Activated CD4-positive, alpha-beta memory T cell treated with anti-CD3 and anti-CD28 coated beads, Interleukin-2, amount 10 ng/mL, durations not matched to agents 7 days and 5 days (primary cell): ENCODE measurements at regions not wholly inside any gene's neighbourhood (a gene's known extent, or its start where the extent isn't known, plus 50 kb on each side); places are given as distances from the start of the nearest gene placed in this dataset.
"Not testable (repeated sequence)": the region's sequence is repeated elsewhere in the genome, so short reads cannot be mapped to it uniquely, and the experiment has no call there.

Experiments
- CTCF ChIA-PET: fragments of 350-600 bp; sonication (Branson Sonifier 250); formaldehyde crosslinking; loops from one replicate; lab custom pipeline; 2021; ENCODE audit warnings: antibody characterized with exemption, inconsistent platforms; lab: Charles Lee
- POLR2A ChIA-PET: fragments of 350-600 bp; sonication (Branson Sonifier 250); formaldehyde crosslinking; loops from one replicate; lab custom pipeline; 2021; ENCODE audit warnings: antibody characterized with exemption; lab: Charles Lee
- DNase-seq: peaks from one replicate; pipeline ENCODE4 v3.0.0-alpha.2; 2020
- H3K27ac Mint-ChIP-seq: one replicate; pipeline ENCODE4 v1.8.0; 2021; ENCODE audit warnings: mild to moderate bottlenecking, mixed read lengths
- H3K27me3 Mint-ChIP-seq: one replicate; pipeline ENCODE4 v1.8.0; 2021; ENCODE audit warnings: mixed read lengths
- H3K36me3 Mint-ChIP-seq: one replicate; pipeline ENCODE4 v1.8.0; 2021; ENCODE audit warnings: low read depth, mixed read lengths
- H3K4me1 Mint-ChIP-seq: one replicate; pipeline ENCODE4 v1.8.0; 2021; ENCODE audit warnings: mixed read lengths
- H3K4me3 Mint-ChIP-seq: one replicate; pipeline ENCODE4 v1.8.0; 2021; ENCODE audit warnings: mild to moderate bottlenecking, mixed read lengths
- H3K9me3 Mint-ChIP-seq: one replicate; pipeline ENCODE4 v1.8.0; 2021; ENCODE audit warnings: mixed read lengths

- DNase-seq, result no peak
- CTCF ChIA-PET, result no interaction called here
- H3K9me3 Mint-ChIP-seq, result peaks cover 4% of the 10 kb centered on the region
- no peaks in the 10 kb centered on the region for H3K36me3 Mint-ChIP-seq
- H3K27me3 Mint-ChIP-seq, result no peaks in the 10 kb centered on the region
- no peak overlapping the region for H3K27ac Mint-ChIP-seq
- POLR2A ChIA-PET, result no interaction called here
- H3K4me3 Mint-ChIP-seq, result no peak overlapping the region
- no peaks in the 10 kb centered on the region for H3K4me1 Mint-ChIP-seq
Observed at GRCh38 chr5:104347119-104347708, 784.6 kb upstream of the NUDT12 start.

- Mint-ChIP-seq H3K27ac (no peak overlapping the region), H3K4me1 (no peaks in the 10 kb centered on the region), H3K4me3 (no peak overlapping the region), H3K27me3 (no peaks in the 10 kb centered on the region), H3K9me3 (peaks cover 4% of the 10 kb centered on the region), H3K36me3 (no peaks in the 10 kb centered on the region)
- no peak for DNase-seq
- ChIA-PET POLR2A (no interaction called here), CTCF (no interaction called here)
Observed at GRCh38 chr5:104345222-104346016, 782.8 kb upstream of the NUDT12 start.

- POLR2A ChIA-PET, result no interaction called here
- H3K36me3 Mint-ChIP-seq, result no peaks in the 10 kb centered on the region
- no peaks in the 10 kb centered on the region for H3K27me3 Mint-ChIP-seq
- H3K4me3 Mint-ChIP-seq, result no peak overlapping the region
- H3K4me1 Mint-ChIP-seq, result no peaks in the 10 kb centered on the region
- peaks cover 4% of the 10 kb centered on the region for H3K9me3 Mint-ChIP-seq
- CTCF ChIA-PET, result no interaction called here
- DNase-seq, result no peak
- no peak overlapping the region for H3K27ac Mint-ChIP-seq
Observed at GRCh38 chr5:104344809-104345208, 782.2 kb upstream of the NUDT12 start.

- no peak overlapping the region for H3K4me3 Mint-ChIP-seq
- H3K27ac Mint-ChIP-seq, result no peak overlapping the region
- no peaks in the 10 kb centered on the region for H3K36me3 Mint-ChIP-seq
- DNase-seq, result no peak
- POLR2A ChIA-PET, result no interaction called here
- H3K4me1 Mint-ChIP-seq, result no peaks in the 10 kb centered on the region
- H3K9me3 Mint-ChIP-seq, result peaks cover 12% of the 10 kb centered on the region
- CTCF ChIA-PET, result no interaction called here
- H3K27me3 Mint-ChIP-seq, result no peaks in the 10 kb centered on the region
Observed at GRCh38 chr5:104327801-104328200, 765.2 kb upstream of the NUDT12 start.

GRCh38 chr5:104326966-104327365 is 764.4 kb upstream of the NUDT12 start:
- Mint-ChIP-seq H3K27ac (no peak overlapping the region), H3K4me3 (no peak overlapping the region), H3K4me1 (no peaks in the 10 kb centered on the region), H3K27me3 (no peaks in the 10 kb centered on the region), H3K9me3 (peaks cover 10% of the 10 kb centered on the region), H3K36me3 (no peaks in the 10 kb centered on the region)
- ChIA-PET POLR2A (no interaction called here), CTCF (no interaction called here)
- DNase-seq, result no peak

GRCh38 chr5:104325356-104325755 is 762.8 kb upstream of the NUDT12 start:
- H3K36me3 Mint-ChIP-seq, result no peaks in the 10 kb centered on the region
- DNase-seq, result no peak
- H3K9me3 Mint-ChIP-seq, result peaks cover 5% of the 10 kb centered on the region
- ChIA-PET POLR2A (no interaction called here), CTCF (no interaction called here)
- H3K4me1 Mint-ChIP-seq, result no peaks in the 10 kb centered on the region
- H3K27me3 Mint-ChIP-seq, result no peaks in the 10 kb centered on the region
- no peak overlapping the region for H3K4me3 Mint-ChIP-seq
- H3K27ac Mint-ChIP-seq, result no peak overlapping the region

- H3K9me3 Mint-ChIP-seq, H3K4me3 Mint-ChIP-seq, DNase-seq, H3K27me3 Mint-ChIP-seq, H3K36me3 Mint-ChIP-seq, POLR2A ChIA-PET, H3K27ac Mint-ChIP-seq, CTCF ChIA-PET, H3K4me1 Mint-ChIP-seq: not testable (repeated sequence)
Observed at GRCh38 chr5:104316676-104317075, 754.1 kb upstream of the NUDT12 start.

GRCh38 chr5:104312481-104312880 is 749.9 kb upstream of the NUDT12 start:
- Mint-ChIP-seq H3K27me3 (no peaks in the 10 kb centered on the region), H3K27ac (no peak overlapping the region), H3K4me3 (no peak overlapping the region), H3K36me3 (no peaks in the 10 kb centered on the region), H3K4me1 (no peaks in the 10 kb centered on the region), H3K9me3 (peaks cover 2% of the 10 kb centered on the region)
- CTCF ChIA-PET, result no interaction called here
- POLR2A ChIA-PET, result no interaction called here
- DNase-seq, result no peak

- H3K9me3 Mint-ChIP-seq, result peaks cover 2% of the 10 kb centered on the region
- ChIA-PET POLR2A (no interaction called here), CTCF (no interaction called here)
- H3K27me3 Mint-ChIP-seq, result no peaks in the 10 kb centered on the region
- H3K4me3 Mint-ChIP-seq, result no peak overlapping the region
- DNase-seq, result no peak
- no peaks in the 10 kb centered on the region for H3K4me1 Mint-ChIP-seq
- no peaks in the 10 kb centered on the region for H3K36me3 Mint-ChIP-seq
- no peak overlapping the region for H3K27ac Mint-ChIP-seq
Observed at GRCh38 chr5:104305602-104306001, 743.0 kb upstream of the NUDT12 start.

- POLR2A ChIA-PET, result no interaction called here
- no peaks in the 10 kb centered on the region for H3K4me1 Mint-ChIP-seq
- no peak for DNase-seq
- no peaks in the 10 kb centered on the region for H3K9me3 Mint-ChIP-seq
- CTCF ChIA-PET, result interaction anchor here (0.5 kb wide), 1 partner anchor 159 kb away, joined by 4 read pairs; no protein-coding TSS in a partner anchor
- no peak overlapping the region for H3K4me3 Mint-ChIP-seq
- no peak overlapping the region for H3K27ac Mint-ChIP-seq
- H3K27me3 Mint-ChIP-seq, result no peaks in the 10 kb centered on the region
- H3K36me3 Mint-ChIP-seq, result no peaks in the 10 kb centered on the region
Observed at GRCh38 chr5:104299998-104300706, 737.6 kb upstream of the NUDT12 start.

GRCh38 chr5:104298518-104298917 is 735.9 kb upstream of the NUDT12 start:
- no peak overlapping the region for H3K27ac Mint-ChIP-seq
- H3K4me1 Mint-ChIP-seq, result no peaks in the 10 kb centered on the region
- no peaks in the 10 kb centered on the region for H3K36me3 Mint-ChIP-seq
- no peaks in the 10 kb centered on the region for H3K9me3 Mint-ChIP-seq
- ChIA-PET CTCF (no interaction called here), POLR2A (no interaction called here)
- no peak for DNase-seq
- no peaks in the 10 kb centered on the region for H3K27me3 Mint-ChIP-seq
- no peak overlapping the region for H3K4me3 Mint-ChIP-seq

GRCh38 chr5:104297076-104297475 is 734.5 kb upstream of the NUDT12 start:
- peaks cover 6% of the 10 kb centered on the region for H3K9me3 Mint-ChIP-seq
- H3K4me3 Mint-ChIP-seq, result no peak overlapping the region
- no peaks in the 10 kb centered on the region for H3K4me1 Mint-ChIP-seq
- DNase-seq, result no peak
- ChIA-PET POLR2A (no interaction called here), CTCF (no interaction called here)
- H3K27me3 Mint-ChIP-seq, result no peaks in the 10 kb centered on the region
- H3K27ac Mint-ChIP-seq, result no peak overlapping the region
- H3K36me3 Mint-ChIP-seq, result no peaks in the 10 kb centered on the region

- H3K27ac Mint-ChIP-seq, result no peak overlapping the region
- CTCF ChIA-PET, result no interaction called here
- DNase-seq, result no peak
- H3K4me3 Mint-ChIP-seq, result no peak overlapping the region
- POLR2A ChIA-PET, result no interaction called here
- peaks cover 9% of the 10 kb centered on the region for H3K9me3 Mint-ChIP-seq
- no peaks in the 10 kb centered on the region for H3K36me3 Mint-ChIP-seq
- no peaks in the 10 kb centered on the region for H3K27me3 Mint-ChIP-seq
- no peaks in the 10 kb centered on the region for H3K4me1 Mint-ChIP-seq
Observed at GRCh38 chr5:104295991-104296390, 733.4 kb upstream of the NUDT12 start.
